CD4-positive, alpha-beta T cell treated with Interleukin-6 for 4 hours (primary cell): ENCODE measurements at regions not wholly inside any gene's neighbourhood (a gene's known extent, or its start where the extent isn't known, plus 50 kb on each side); places are given as distances from the start of the nearest gene placed in this dataset.
"Not testable (repeated sequence)": the region's sequence is repeated elsewhere in the genome, so short reads cannot be mapped to it uniquely, and the experiment has no call there.

ENCODE experiments used
- DNase-seq: peaks from one replicate; pipeline ENCODE4 v3.0.0-alpha.2; 2020; ENCODE audit warnings: mixed read lengths

- no peak for DNase-seq
Observed at GRCh38 chr6:165167311-165167710, 142.1 kb downstream of the C6orf118 start.

- no peak for DNase-seq
Observed at GRCh38 chr6:165163519-165163918, 145.9 kb downstream of the C6orf118 start.

GRCh38 chr6:165159460-165159859, 149.9 kb downstream of the C6orf118 start:
- DNase-seq = no peak

GRCh38 chr6:165146456-165146855, 162.9 kb downstream of the C6orf118 start:
- no peak for DNase-seq

- no peak for DNase-seq
Observed at GRCh38 chr6:165135889-165136288, 173.5 kb downstream of the C6orf118 start.

GRCh38 chr6:165129086-165129485, 180.3 kb downstream of the C6orf118 start:
- DNase-seq = no peak

- DNase-seq = not testable (repeated sequence)
Observed at GRCh38 chr6:165127743-165128142, 181.7 kb downstream of the C6orf118 start.

- not testable (repeated sequence) for DNase-seq
Observed at GRCh38 chr6:165124681-165125080, 184.7 kb downstream of the C6orf118 start.

GRCh38 chr6:165119231-165120020, 190.0 kb downstream of the C6orf118 start:
- DNase-seq = no peak

- no peak for DNase-seq
Observed at GRCh38 chr6:165118736-165119135, 190.7 kb downstream of the C6orf118 start.

GRCh38 chr6:165117806-165118205, 191.6 kb downstream of the C6orf118 start:
- DNase-seq = no peak

GRCh38 chr6:165117121-165117520, 192.3 kb downstream of the C6orf118 start:
- DNase-seq = no peak

GRCh38 chr6:165110860-165111259, 198.5 kb downstream of the C6orf118 start:
- no peak for DNase-seq

- no peak for DNase-seq
Observed at GRCh38 chr6:165109011-165109410, 200.4 kb downstream of the C6orf118 start.

GRCh38 chr6:165106261-165106660, 203.1 kb downstream of the C6orf118 start:
- no peak for DNase-seq

GRCh38 chr6:165098165-165098564, 211.2 kb downstream of the C6orf118 start:
- DNase-seq = no peak

GRCh38 chr6:165096868-165097267, 212.5 kb downstream of the C6orf118 start:
- DNase-seq = no peak

GRCh38 chr6:165096209-165096608, 213.2 kb downstream of the C6orf118 start:
- DNase-seq = no peak

GRCh38 chr6:165092881-165093595, 216.4 kb downstream of the C6orf118 start:
- DNase-seq = no peak

GRCh38 chr6:165091121-165091785, 218.2 kb downstream of the C6orf118 start:
- no peak for DNase-seq

GRCh38 chr6:165090242-165090641, 219.2 kb downstream of the C6orf118 start:
- no peak for DNase-seq

GRCh38 chr6:165086814-165087213, 222.6 kb downstream of the C6orf118 start:
- no peak for DNase-seq

- no peak for DNase-seq
Observed at GRCh38 chr6:165082636-165083035, 226.8 kb downstream of the C6orf118 start.
